Activated T-helper 1 cell treated with anti-CD3 and anti-CD28 coated beads, Interleukin-12 subunit alpha, Interleukin-12 subunit beta, Interleukin-2, Interleukin-4 antibody, amounts not matched to agents 30 ng/mL and 10 ng/mL and 1 ng/mL, durations not matched to agents 14 hours and 24 hours and 36 hours (primary cell): ENCODE measurements at regions not wholly inside any gene's neighbourhood (a gene's known extent, or its start where the extent isn't known, plus 50 kb on each side); places are given as distances from the start of the nearest gene placed in this dataset.

Source experiments
- DNase-seq: peaks from one replicate; pipeline ENCODE4 v3.0.0; 2021; ENCODE audit warnings: low spot score
- H3K27ac Mint-ChIP-seq: one replicate; pipeline ENCODE4 v1.8.0; 2021; ENCODE audit warnings: mild to moderate bottlenecking, mixed read lengths
- H3K27me3 Mint-ChIP-seq: one replicate; pipeline ENCODE4 v1.8.0; 2022; ENCODE audit warnings: mild to moderate bottlenecking, moderate library complexity, mixed read lengths; ENCODE audit not compliant: insufficient read depth
- H3K36me3 Mint-ChIP-seq: one replicate; pipeline ENCODE4 v1.8.0; 2021; ENCODE audit warnings: low read depth, mixed read lengths
- H3K4me1 Mint-ChIP-seq: one replicate; pipeline ENCODE4 v1.8.0; 2021; ENCODE audit warnings: low read depth, mixed read lengths
- H3K4me3 Mint-ChIP-seq: one replicate; pipeline ENCODE4 v1.8.0; 2021; ENCODE audit warnings: mild to moderate bottlenecking, moderate library complexity, mixed read lengths
- H3K9me3 Mint-ChIP-seq: one replicate; pipeline ENCODE4 v1.8.0; 2021; ENCODE audit warnings: mixed read lengths
- intact Hi-C: fragments of 100-400 bp; cut with micrococcal nuclease; formaldehyde crosslinking; loops from one replicate; pipeline ENCODE4 v1.15.1; 2024

DNA sequence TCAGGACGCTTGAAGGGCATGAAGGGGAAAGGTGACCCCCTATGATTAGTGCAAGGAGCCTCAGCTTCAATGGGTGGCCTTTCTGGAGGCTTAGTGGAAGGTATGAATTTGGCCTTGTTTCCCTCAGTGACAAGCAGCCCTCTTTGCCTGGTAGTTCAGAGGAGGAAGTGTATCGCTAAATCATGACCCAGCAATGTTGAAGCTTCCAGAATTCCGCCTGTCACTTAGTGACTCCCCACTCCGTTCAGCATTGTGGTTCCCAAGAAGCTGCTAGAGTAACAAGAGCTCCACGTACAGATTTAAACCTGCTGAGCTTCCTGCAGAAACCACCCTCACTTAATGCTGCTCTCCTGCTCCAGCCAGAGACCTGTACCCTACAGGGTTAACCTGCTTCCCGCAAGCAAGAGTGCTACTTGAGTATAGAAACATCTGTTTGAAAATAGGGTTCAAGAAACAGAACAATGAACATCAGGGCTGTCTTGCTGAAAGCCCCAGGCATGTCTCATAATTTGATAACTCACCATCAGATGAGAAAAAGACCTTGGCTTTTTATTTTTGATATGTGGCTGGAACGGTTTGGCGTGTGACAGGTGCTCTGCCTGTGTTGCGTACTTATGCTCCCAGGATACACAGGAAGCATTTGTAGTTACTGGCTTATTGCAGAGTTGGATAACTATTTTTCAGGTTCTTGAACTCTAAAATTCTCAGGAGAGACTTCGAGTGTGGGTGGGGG is 105.2 kb downstream of the UCHL1 start:
- no peak for DNase-seq
- Mint-ChIP-seq H3K4me1 (no peaks in the 10 kb centered on the region), H3K9me3 (no peaks in the 10 kb centered on the region), H3K27ac (no peak overlapping the region), H3K36me3 (no peaks in the 10 kb centered on the region), H3K4me3 (no peak overlapping the region), H3K27me3 (peaks cover 49% of the 10 kb centered on the region)
- intact Hi-C loops: loop anchor here (10.0 kb wide), 1 partner anchor 503 kb away; no protein-coding TSS in a partner anchor

DNA sequence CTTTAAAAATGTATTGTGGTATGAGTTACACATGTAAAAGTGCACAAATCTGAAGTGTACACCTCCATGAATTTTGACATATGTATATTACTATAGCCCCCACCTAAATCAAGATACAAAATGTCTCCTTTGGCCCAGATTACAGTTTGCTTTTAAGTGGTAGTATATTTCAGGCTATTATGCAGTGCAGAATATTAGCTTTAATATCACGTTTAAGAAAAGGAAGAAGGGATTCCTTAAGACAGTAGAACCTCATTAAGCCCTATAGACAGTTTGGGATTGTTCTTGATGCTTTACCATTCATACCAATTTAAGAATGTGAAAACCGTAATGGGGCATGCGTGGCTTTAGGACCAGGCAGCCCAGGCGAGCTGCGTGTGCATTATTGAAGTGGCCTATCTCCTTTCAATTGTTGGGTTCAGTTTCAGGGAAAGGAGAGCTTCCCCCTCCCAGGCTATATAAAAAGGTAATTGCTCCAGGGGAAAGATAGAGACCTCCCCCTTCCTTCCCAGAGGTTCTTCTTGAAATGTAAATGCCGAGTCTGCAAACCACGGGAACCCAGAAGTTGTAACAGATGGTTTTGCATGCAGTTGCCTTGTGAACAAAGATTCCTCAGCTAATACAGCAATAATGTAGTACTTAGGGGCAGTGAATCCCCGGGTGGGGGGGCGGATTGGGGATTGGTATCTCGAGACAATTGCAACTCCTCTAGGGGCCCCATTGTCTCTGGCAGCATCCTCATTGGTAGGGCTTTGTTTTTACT is 106.1 kb downstream of the UCHL1 start:
- Mint-ChIP-seq H3K9me3 (no peaks in the 10 kb centered on the region), H3K27ac (no peak overlapping the region), H3K36me3 (no peaks in the 10 kb centered on the region), H3K4me3 (no peak overlapping the region), H3K4me1 (no peaks in the 10 kb centered on the region), H3K27me3 (peaks cover 47% of the 10 kb centered on the region)
- intact Hi-C loops: loop anchor here (10.0 kb wide), 1 partner anchor 502 kb away; no protein-coding TSS in a partner anchor
- no peak for DNase-seq

DNA sequence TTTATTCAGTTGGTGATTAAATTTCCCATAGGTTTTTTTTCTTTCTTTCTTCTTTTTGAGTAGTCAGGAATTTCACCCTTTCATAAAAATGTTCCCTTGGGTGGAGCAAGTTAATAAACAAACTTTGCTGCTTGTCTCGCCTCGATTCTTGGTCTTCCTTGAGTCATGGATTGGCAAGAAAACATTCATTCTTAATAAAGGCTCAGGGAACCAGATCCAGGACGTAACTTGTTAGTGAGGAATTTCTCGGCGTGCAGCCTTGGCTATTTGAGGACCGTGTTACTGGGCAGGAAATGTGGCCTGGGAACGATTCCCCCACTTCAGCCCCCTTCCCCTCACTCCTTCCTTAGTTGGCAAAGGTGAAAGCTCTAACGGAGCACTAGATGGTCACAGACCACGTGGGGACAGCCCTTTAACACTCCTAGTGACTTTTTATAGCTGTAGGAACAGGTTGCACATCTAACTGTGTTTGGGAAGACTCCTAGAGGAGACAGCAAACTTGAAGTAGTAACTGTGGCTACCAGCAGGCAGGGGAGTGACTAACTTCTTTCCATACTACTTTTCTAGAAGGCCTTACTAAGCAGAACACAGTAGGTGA is 106.8 kb downstream of the UCHL1 start:
- Mint-ChIP-seq H3K9me3 (no peaks in the 10 kb centered on the region), H3K4me1 (no peaks in the 10 kb centered on the region), H3K4me3 (no peak overlapping the region), H3K27ac (no peak overlapping the region), H3K27me3 (peaks cover 43% of the 10 kb centered on the region), H3K36me3 (no peaks in the 10 kb centered on the region)
- intact Hi-C loops: loop anchor here (10.0 kb wide), 1 partner anchor 501 kb away; no protein-coding TSS in a partner anchor
- no peak for DNase-seq

DNA sequence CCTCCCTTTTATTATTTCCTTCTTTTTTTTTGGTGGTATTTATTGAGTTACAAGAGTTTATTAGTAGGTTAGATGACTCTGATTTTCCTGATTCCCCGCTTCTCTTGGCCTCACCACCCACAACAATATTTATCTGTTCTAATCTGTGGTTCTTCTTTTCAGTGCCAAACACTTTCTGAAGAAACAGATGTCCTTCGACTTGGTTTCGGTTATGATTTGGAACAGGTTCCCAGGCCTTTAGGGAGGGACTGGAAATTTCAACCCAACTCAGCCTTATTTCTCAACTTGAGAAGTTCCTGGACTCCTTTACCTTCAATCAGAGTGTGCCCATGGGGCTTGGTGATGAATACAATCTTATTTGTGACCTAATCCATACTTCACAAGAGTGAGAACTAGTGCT is 108.1 kb downstream of the UCHL1 start:
- H3K36me3 Mint-ChIP-seq: no peaks in the 10 kb centered on the region
- H3K9me3 Mint-ChIP-seq: no peaks in the 10 kb centered on the region
- intact Hi-C loops: loop anchor here (10.0 kb wide), 1 partner anchor 500 kb away; no protein-coding TSS in a partner anchor
- DNase-seq: no peak
- no peaks in the 10 kb centered on the region for H3K4me1 Mint-ChIP-seq
- peaks cover 33% of the 10 kb centered on the region for H3K27me3 Mint-ChIP-seq
- no peak overlapping the region for H3K4me3 Mint-ChIP-seq
- H3K27ac Mint-ChIP-seq: no peak overlapping the region

- Mint-ChIP-seq H3K27me3 (peaks cover 32% of the 10 kb centered on the region), H3K9me3 (no peaks in the 10 kb centered on the region), H3K36me3 (no peaks in the 10 kb centered on the region)
Observed at GRCh38 chr4:41365681-41366080, 109.0 kb downstream of the UCHL1 start.

DNA sequence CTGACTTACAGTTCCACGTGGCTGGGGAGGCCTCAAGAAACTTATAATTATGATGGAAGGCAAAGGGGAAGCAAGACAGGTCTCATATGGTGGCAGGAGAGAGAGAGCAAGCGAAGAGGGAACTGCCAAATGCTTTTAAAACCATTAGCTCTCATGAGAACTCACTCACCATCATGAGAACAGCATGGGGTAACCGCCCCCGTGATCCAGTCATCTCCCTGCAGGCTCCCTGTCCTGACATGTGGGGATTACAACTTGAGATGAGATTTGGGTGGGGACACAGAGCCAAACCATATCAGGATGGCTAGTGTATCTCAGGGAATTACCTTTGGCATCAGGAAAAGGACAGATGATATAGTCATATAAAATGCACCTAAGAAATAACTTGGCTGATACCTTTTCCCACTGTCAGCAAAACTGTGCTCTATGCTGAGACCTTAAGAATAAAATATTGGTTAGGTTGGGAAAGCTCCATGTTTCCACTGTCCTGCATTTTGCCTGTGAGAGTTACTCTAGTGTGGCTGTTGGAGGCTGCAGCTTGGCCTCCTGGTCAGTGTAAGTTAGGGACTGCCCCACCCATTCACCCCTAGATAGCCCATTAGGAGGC is 110.3 kb downstream of the UCHL1 start:
- intact Hi-C loops: loop anchor here (10.0 kb wide), 1 partner anchor 498 kb away; no protein-coding TSS in a partner anchor
- Mint-ChIP-seq H3K4me1 (no peaks in the 10 kb centered on the region), H3K9me3 (no peaks in the 10 kb centered on the region), H3K36me3 (no peaks in the 10 kb centered on the region), H3K27me3 (peaks cover 21% of the 10 kb centered on the region), H3K27ac (no peak overlapping the region), H3K4me3 (no peak overlapping the region)
- DNase-seq: no peak

More at GRCh38 chr4:41365681-41366080, 109.0 kb downstream of the UCHL1 start:
- intact Hi-C loops: loop anchor here (10.0 kb wide), 1 partner anchor 499 kb away; no protein-coding TSS in a partner anchor
- H3K27ac Mint-ChIP-seq: no peak overlapping the region
- no peak for DNase-seq
- no peaks in the 10 kb centered on the region for H3K4me1 Mint-ChIP-seq
- no peak overlapping the region for H3K4me3 Mint-ChIP-seq

DNA sequence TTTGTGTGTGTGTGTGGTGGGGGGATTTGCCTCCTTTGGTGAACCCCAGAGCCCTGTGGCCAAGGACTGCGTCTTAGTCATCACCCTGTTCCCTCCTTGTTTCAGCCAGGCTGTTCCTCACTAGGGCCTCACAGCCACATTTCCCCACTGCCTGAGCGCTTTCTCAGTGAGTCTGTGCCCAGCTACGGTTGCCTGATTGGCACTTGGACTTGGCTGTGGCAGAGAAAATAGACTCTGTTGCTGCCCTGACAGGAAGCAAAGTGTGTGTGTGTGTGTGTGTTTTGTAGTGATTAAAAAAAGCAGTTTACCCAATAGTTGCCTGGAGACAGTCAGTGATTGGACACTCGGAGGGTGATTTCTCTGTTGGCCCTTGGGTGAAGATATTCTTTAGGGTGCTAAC is 113.0 kb downstream of the UCHL1 start:
- no peaks in the 10 kb centered on the region for H3K4me1 Mint-ChIP-seq
- H3K27ac Mint-ChIP-seq: no peak overlapping the region
- H3K9me3 Mint-ChIP-seq: no peaks in the 10 kb centered on the region
- peaks cover 9% of the 10 kb centered on the region for H3K27me3 Mint-ChIP-seq
- no peak for DNase-seq
- H3K4me3 Mint-ChIP-seq: no peak overlapping the region
- intact Hi-C loops: loop anchor here (10.0 kb wide), 1 partner anchor 495 kb away; no protein-coding TSS in a partner anchor
- H3K36me3 Mint-ChIP-seq: no peaks in the 10 kb centered on the region

GRCh38 chr4:41373221-41373620 is 116.5 kb downstream of the UCHL1 start:
- H3K9me3 Mint-ChIP-seq: no peaks in the 10 kb centered on the region
- H3K27ac Mint-ChIP-seq: no peak overlapping the region
- H3K4me3 Mint-ChIP-seq: no peak overlapping the region
- intact Hi-C loops: no loop called here
- H3K4me1 Mint-ChIP-seq: no peaks in the 10 kb centered on the region
- no peak for DNase-seq
- no peaks in the 10 kb centered on the region for H3K36me3 Mint-ChIP-seq
- no peaks in the 10 kb centered on the region for H3K27me3 Mint-ChIP-seq

DNA sequence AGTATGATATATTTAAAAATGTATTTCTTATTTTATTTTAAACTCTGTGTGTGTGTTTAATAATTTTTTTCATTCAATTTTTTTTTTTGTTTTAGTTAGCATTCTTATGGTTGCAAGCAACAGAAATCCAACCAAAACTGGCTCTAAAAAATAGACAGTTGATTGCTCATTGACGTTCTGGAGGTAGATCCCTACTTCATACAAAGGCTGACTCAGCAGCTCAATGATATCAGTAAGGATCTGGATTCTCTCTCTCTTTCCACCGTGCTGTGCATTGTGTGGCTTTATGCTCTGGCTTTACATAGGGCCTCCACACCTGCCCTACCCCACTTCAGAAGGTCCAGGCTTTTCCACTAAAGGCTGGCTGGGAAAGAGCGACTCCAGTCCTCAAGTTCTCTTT is 117.8 kb downstream of the UCHL1 start:
- H3K36me3 Mint-ChIP-seq: no peaks in the 10 kb centered on the region
- H3K27ac Mint-ChIP-seq: no peak overlapping the region
- H3K4me1 Mint-ChIP-seq: no peaks in the 10 kb centered on the region
- no peak for DNase-seq
- intact Hi-C loops: no loop called here
- H3K4me3 Mint-ChIP-seq: no peak overlapping the region
- no peaks in the 10 kb centered on the region for H3K27me3 Mint-ChIP-seq
- H3K9me3 Mint-ChIP-seq: no peaks in the 10 kb centered on the region

GRCh38 chr4:41375561-41375960 is 118.8 kb downstream of the UCHL1 start:
- no peak for DNase-seq
- intact Hi-C loops: no loop called here
- Mint-ChIP-seq H3K4me1 (no peaks in the 10 kb centered on the region), H3K36me3 (no peaks in the 10 kb centered on the region), H3K9me3 (no peaks in the 10 kb centered on the region), H3K4me3 (no peak overlapping the region), H3K27me3 (no peaks in the 10 kb centered on the region), H3K27ac (no peak overlapping the region)

- Mint-ChIP-seq H3K9me3 (no peaks in the 10 kb centered on the region), H3K36me3 (no peaks in the 10 kb centered on the region), H3K4me1 (no peaks in the 10 kb centered on the region), H3K4me3 (no peak overlapping the region), H3K27me3 (no peaks in the 10 kb centered on the region), H3K27ac (no peak overlapping the region)
- no peak for DNase-seq
- intact Hi-C loops: no loop called here
Observed at GRCh38 chr4:41377196-41377595, 120.5 kb downstream of the UCHL1 start.

DNA sequence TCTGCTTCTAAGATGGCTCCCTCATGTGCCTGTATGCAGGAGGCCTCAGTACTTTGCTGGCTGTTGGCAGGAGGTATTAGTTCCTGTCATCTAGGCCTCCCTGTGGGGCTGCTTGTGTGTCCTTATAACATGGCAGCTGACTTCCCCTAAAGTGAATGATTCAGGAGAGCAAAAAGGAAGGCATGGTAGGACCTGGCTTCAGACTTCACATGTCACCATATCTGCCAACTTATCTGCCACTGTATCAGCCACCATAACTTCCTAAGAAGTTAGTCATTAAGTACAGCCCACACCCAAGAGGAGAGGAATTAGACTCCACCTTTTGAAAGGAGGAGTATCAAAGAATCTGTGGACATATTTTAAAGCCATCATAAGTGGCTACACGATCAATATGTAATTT is 122.5 kb downstream of the UCHL1 start:
- Mint-ChIP-seq H3K4me3 (no peak overlapping the region), H3K36me3 (no peaks in the 10 kb centered on the region), H3K9me3 (no peaks in the 10 kb centered on the region), H3K4me1 (no peaks in the 10 kb centered on the region), H3K27me3 (no peaks in the 10 kb centered on the region), H3K27ac (no peak overlapping the region)
- no peak for DNase-seq
- intact Hi-C loops: no loop called here
